PFSK-1 (cell line): ENCODE measurements at regions not wholly inside any gene's neighbourhood (a gene's known extent, or its start where the extent isn't known, plus 50 kb on each side); places are given as distances from the start of the nearest gene placed in this dataset.

Experiments used
- FOXP2 ChIP-seq: optimal IDR thresholded peaks from 2 replicates; pipeline ENCODE3; 2011; ENCODE audit warnings: borderline replicate concordance, control low read depth, inconsistent platforms; ENCODE audit not compliant: insufficient read depth; ENCODE audit errors: extremely low read length, extremely low read depth
- POLR2AphosphoS5 ChIP-seq: IDR thresholded peaks from 2 replicates; pipeline ENCODE4 v1.6.1; 2012; ENCODE audit warnings: low read depth, mild to moderate bottlenecking, control low read depth, low read length, moderate library complexity
- SIN3A ChIP-seq: IDR thresholded peaks from 2 replicates; pipeline ENCODE4 v1.6.1; 2012; ENCODE audit warnings: mild to moderate bottlenecking, low read length, moderate library complexity, borderline replicate concordance; ENCODE audit not compliant: insufficient read depth
- TAF1 ChIP-seq: IDR thresholded peaks from 2 replicates; pipeline ENCODE4 v1.6.1; 2012; ENCODE audit warnings: low read length, control low read depth, borderline replicate concordance; ENCODE audit not compliant: insufficient read depth
- TF ChIP-seq, protein P1 (sequence below), 2 experiments: IDR thresholded peaks; 2 replicates each; pipeline versions ENCODE4 v1.6.1 to v1.8.0; 2011 to 2012; ENCODE audit warnings: low read depth in 2 of 2, low read length in 2 of 2, control low read depth in 1 of 2, inconsistent platforms in 1 of 2, mild to moderate bottlenecking in 1 of 2, moderate library complexity in 1 of 2; ENCODE audit not compliant: insufficient read depth in 1 of 2

DNA sequence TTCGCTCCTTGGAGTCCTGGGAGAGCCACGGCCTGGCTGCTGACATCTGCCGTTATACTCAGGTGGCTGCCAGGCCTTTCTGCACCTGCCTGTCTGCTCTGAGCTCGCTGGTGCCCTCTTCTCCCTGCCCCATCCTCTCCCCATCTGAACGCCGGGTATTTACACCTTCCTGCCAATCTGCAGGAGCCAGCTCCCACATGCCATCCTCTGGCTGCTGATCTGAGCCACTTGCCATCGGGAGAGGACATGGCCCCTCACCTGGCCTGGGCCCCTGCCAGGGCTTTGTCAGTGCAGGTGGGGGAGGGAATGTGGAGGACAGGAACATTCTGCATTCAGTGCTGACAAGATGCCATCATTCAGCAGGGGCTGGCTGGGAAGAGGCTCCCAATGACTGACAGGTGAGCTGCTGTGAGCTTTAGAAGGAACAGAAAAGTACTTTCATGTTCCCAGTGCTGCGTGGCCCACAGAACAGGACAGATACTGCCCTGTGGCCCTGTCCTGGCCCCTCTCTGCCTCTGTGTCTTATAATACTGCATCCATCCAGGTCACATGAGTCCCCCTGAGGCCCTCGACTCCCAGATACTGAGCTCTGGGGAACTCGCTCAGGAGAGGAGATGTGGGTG is 96.3 kb upstream of the ZNF469 start:
- TF ChIP-seq, protein P1, sequence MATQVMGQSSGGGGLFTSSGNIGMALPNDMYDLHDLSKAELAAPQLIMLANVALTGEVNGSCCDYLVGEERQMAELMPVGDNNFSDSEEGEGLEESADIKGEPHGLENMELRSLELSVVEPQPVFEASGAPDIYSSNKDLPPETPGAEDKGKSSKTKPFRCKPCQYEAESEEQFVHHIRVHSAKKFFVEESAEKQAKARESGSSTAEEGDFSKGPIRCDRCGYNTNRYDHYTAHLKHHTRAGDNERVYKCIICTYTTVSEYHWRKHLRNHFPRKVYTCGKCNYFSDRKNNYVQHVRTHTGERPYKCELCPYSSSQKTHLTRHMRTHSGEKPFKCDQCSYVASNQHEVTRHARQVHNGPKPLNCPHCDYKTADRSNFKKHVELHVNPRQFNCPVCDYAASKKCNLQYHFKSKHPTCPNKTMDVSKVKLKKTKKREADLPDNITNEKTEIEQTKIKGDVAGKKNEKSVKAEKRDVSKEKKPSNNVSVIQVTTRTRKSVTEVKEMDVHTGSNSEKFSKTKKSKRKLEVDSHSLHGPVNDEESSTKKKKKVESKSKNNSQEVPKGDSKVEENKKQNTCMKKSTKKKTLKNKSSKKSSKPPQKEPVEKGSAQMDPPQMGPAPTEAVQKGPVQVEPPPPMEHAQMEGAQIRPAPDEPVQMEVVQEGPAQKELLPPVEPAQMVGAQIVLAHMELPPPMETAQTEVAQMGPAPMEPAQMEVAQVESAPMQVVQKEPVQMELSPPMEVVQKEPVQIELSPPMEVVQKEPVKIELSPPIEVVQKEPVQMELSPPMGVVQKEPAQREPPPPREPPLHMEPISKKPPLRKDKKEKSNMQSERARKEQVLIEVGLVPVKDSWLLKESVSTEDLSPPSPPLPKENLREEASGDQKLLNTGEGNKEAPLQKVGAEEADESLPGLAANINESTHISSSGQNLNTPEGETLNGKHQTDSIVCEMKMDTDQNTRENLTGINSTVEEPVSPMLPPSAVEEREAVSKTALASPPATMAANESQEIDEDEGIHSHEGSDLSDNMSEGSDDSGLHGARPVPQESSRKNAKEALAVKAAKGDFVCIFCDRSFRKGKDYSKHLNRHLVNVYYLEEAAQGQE (IDR thresholded peaks at IDR 0.05; ENCODE audit: insufficient read depth in 1 of 2, low read depth in 2 of 2, low read length in 2 of 2), result no peak
- no peak for TF ChIP-seq TAF1

GRCh38 chr16:88287219-88287618 is 95.5 kb upstream of the ZNF469 start:
- TF ChIP-seq POLR2AphosphoS5, result no peak
- TF ChIP-seq SIN3A, result no peak
- TF ChIP-seq TAF1, result no peak
- TF ChIP-seq FOXP2, result no peak
- TF ChIP-seq, protein P1 (IDR thresholded peaks at IDR 0.05; ENCODE audit: insufficient read depth in 1 of 2, low read depth in 2 of 2, low read length in 2 of 2), result no peak

GRCh38 chr16:88288303-88288702 is 94.5 kb upstream of the ZNF469 start:
- TF ChIP-seq, protein P1 (IDR thresholded peaks at IDR 0.05; ENCODE audit: insufficient read depth in 1 of 2, low read depth in 2 of 2, low read length in 2 of 2), result no peak
- TF ChIP-seq POLR2AphosphoS5 (no peak), FOXP2 (no peak), SIN3A (no peak), TAF1 (no peak)

DNA sequence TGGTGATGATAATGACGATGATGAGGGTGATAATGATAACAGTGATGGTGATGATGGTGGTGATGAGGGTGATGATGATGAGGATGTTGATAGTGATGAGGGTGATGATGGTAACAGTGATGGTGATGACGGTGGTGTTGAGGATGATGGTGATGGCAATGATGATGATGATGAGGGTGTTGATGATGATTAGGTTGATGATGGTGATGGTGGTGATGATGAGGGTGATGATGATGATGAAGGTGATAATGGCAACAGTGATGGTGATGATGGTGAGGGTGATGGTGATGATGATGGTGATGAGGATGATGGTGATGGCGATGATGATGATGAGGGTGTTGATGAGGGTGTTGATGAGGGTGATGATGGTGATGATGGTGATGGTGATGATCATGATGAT is 93.8 kb upstream of the ZNF469 start:
- TF ChIP-seq POLR2AphosphoS5, result no peak
- no peak for TF ChIP-seq TAF1
- TF ChIP-seq FOXP2, result no peak
- TF ChIP-seq, protein P1 (IDR thresholded peaks at IDR 0.05; ENCODE audit: insufficient read depth in 1 of 2, low read depth in 2 of 2, low read length in 2 of 2), result no peak
- TF ChIP-seq SIN3A, result no peak

- TF ChIP-seq SIN3A (no peak), POLR2AphosphoS5 (no peak), FOXP2 (no peak), TAF1 (no peak)
- TF ChIP-seq, protein P1 (IDR thresholded peaks at IDR 0.05; ENCODE audit: insufficient read depth in 1 of 2, low read depth in 2 of 2, low read length in 2 of 2), result no peak
Observed at GRCh38 chr16:88289561-88289960, 93.2 kb upstream of the ZNF469 start.
